ENCODE measurements at regions not wholly inside any gene's neighbourhood (a gene's known extent, or its start where the extent isn't known, plus 50 kb on each side); places are given as distances from the start of the nearest gene placed in this dataset.

- TF ChIP-seq CTCF (IDR thresholded peaks at IDR 0.05) (no peak), POLR2A (IDR thresholded peaks at IDR 0.05) (no peak), POLR2AphosphoS5 (IDR thresholded peaks at IDR 0.05) (no peak), EP300 (IDR thresholded peaks at IDR 0.05) (no peak)
These were observed 82.5 kb upstream of the NR5A2 start for GRCh38 chr1:199944986-199945385.

All from upper lobe of left lung (tissue), 4 donors.